ENCODE measurements at regions not wholly inside any gene's neighbourhood (a gene's known extent, or its start where the extent isn't known, plus 50 kb on each side); places are given as distances from the start of the nearest gene placed in this dataset.

GRCh38 chr7:156173748-156174353 is 361.6 kb upstream of the SHH start:
- no peak for TF ChIP-seq CTCF (IDR thresholded peaks at IDR 0.05)
- TF ChIP-seq POLR2A (IDR thresholded peaks at IDR 0.05), result no peak

Data from thyroid gland (tissue), 4 donors.